PC-9 (cell line): ENCODE measurements at regions not wholly inside any gene's neighbourhood (a gene's known extent, or its start where the extent isn't known, plus 50 kb on each side); places are given as distances from the start of the nearest gene placed in this dataset.

Source experiments
- BruUV-seq: library from RNA; stranded (reverse); fragments of 400-500 nt; replicated peaks from 2 replicates; lab custom pipeline; 2021; lab: Mats Ljungman, UMichigan
- CTCF ChIA-PET: fragments of 300-600 bp; sonication (Branson Sonifier 250); formaldehyde crosslinking; loops from one replicate; lab custom pipeline; 2022; ENCODE audit warnings: antibody characterized with exemption; lab: Charles Lee
- POLR2A ChIA-PET: fragments of 300-600 bp; sonication (Branson Sonifier 250); formaldehyde crosslinking; loops from one replicate; lab custom pipeline; 2022; ENCODE audit warnings: antibody characterized with exemption; ENCODE audit not compliant: unreplicated experiment; lab: Charles Lee
- DNase-seq, 2 experiments: peaks; one replicate each; pipeline versions ENCODE4 v3.0.0 to v3.0.0-alpha.2; 2015 to 2022; ENCODE audit warnings: mixed read lengths in 1 of 2
- H2AFZ ChIP-seq: fragments of 200-600 bp; sonication (generic); 2 replicates; pipeline ENCODE4 v1.8.1; 2017; ENCODE audit warnings: antibody characterized with exemption
- H3F3A ChIP-seq: fragments of 200-600 bp; sonication (generic); 2 replicates; pipeline ENCODE4 v1.8.1; 2017; ENCODE audit warnings: antibody characterized with exemption, mild to moderate bottlenecking, low read depth; ENCODE audit not compliant: insufficient read depth
- H3K27ac ChIP-seq: fragments of 200-600 bp; sonication (generic); 2 replicates; pipeline ENCODE4 v1.6.1; 2016; ENCODE audit warnings: mixed run types
- H3K27me3 ChIP-seq: fragments of 200-600 bp; sonication (generic); 2 replicates; pipeline ENCODE4 v1.6.1; 2016; ENCODE audit warnings: low read depth, mixed run types; ENCODE audit not compliant: insufficient read depth
- H3K36me3 ChIP-seq: fragments of 200-600 bp; sonication (generic); 2 replicates; pipeline ENCODE4 v1.6.1; 2016; ENCODE audit warnings: low read depth, mixed run types
- H3K4me1 ChIP-seq: fragments of 200-600 bp; sonication (generic); replicated peaks from 2 replicates; pipeline ENCODE4 v1.6.1; 2016; ENCODE audit warnings: mixed run types; ENCODE audit not compliant: insufficient read depth
- H3K4me2 ChIP-seq: fragments of 200-600 bp; sonication (generic); 2 replicates; pipeline ENCODE4 v1.6.1; 2017; ENCODE audit warnings: mixed run types
- H3K4me3 ChIP-seq: fragments of 200-600 bp; sonication (generic); 2 replicates; pipeline ENCODE4 v1.6.1; 2016; ENCODE audit warnings: mixed run types
- H3K79me2 ChIP-seq: fragments of 200-600 bp; sonication (generic); 2 replicates; pipeline ENCODE4 v1.6.1; 2017; ENCODE audit warnings: low read depth, mixed run types
- H3K9me2 ChIP-seq: fragments of 200-600 bp; sonication (generic); 2 replicates; pipeline ENCODE4 v1.8.1; 2017; ENCODE audit warnings: mild to moderate bottlenecking; ENCODE audit not compliant: insufficient read depth
- H3K9me3 ChIP-seq: fragments of 200-600 bp; sonication (generic); 2 replicates; pipeline ENCODE4 v1.8.1; 2016; ENCODE audit warnings: low read depth; ENCODE audit not compliant: insufficient read depth
- H4K20me1 ChIP-seq: fragments of 200-600 bp; sonication (generic); 2 replicates; pipeline ENCODE4 v1.8.1; 2017; ENCODE audit not compliant: insufficient read depth
- CTCF ChIP-seq: fragments of 200-600 bp; sonication (generic); conservative IDR thresholded peaks from 2 replicates; pipeline ENCODE4 v1.6.1; 2017; ENCODE audit warnings: mixed run types, antibody characterized with exemption, mild to moderate bottlenecking, moderate library complexity
- EZH2 ChIP-seq: fragments of 200-600 bp; sonication (generic); IDR thresholded peaks from 2 replicates; pipeline ENCODE4 v1.8.0; 2017; ENCODE audit warnings: antibody characterized with exemption, low read depth
- intact Hi-C: fragments of 100-400 bp; cut with micrococcal nuclease; formaldehyde crosslinking; loops from one replicate; pipeline ENCODE4 v1.10.0; 2022; ENCODE audit not compliant: unreplicated experiment

- CTCF ChIA-PET, result no interaction called here
- POLR2A ChIA-PET, result interaction anchor here (0.6 kb wide), 1 partner anchor 251 kb away, joined by 3 read pairs; no protein-coding TSS in a partner anchor
- no peak overlapping the region for H3K4me3 ChIP-seq
- H3K9me2 ChIP-seq, result no peaks in the 10 kb centered on the region
- no peaks in the 10 kb centered on the region for H4K20me1 ChIP-seq
- no peaks in the 10 kb centered on the region for H3K9me3 ChIP-seq
- DNase-seq, result no peak
- TF ChIP-seq CTCF (no peak), EZH2 (no peak)
- no peaks in the 10 kb centered on the region for H3F3A ChIP-seq
- BruUV-seq, result no TSS peak
- no peaks in the 10 kb centered on the region for H3K27me3 ChIP-seq
- H3K36me3 ChIP-seq, result no peaks in the 10 kb centered on the region
- intact Hi-C loops, result no loop called here
- no peaks in the 10 kb centered on the region; the same call in 1 of the 2 replicates for H3K4me1 ChIP-seq
- H2AFZ ChIP-seq, result no peak overlapping the region
- no peak overlapping the region for H3K4me2 ChIP-seq
- no peak overlapping the region for H3K27ac ChIP-seq
- no peaks in the 10 kb centered on the region for H3K79me2 ChIP-seq
Observed at GRCh38 chr7:96837593-96837992, 127.9 kb upstream of the SEM1 start.

- CTCF ChIA-PET, result no interaction called here
- Histone ChIP-seq H3K9me3 (no peaks in the 10 kb centered on the region), H3K4me1 (no peaks in the 10 kb centered on the region; the same call in 1 of the 2 replicates), H3K36me3 (no peaks in the 10 kb centered on the region), H4K20me1 (no peaks in the 10 kb centered on the region), H3K9me2 (no peaks in the 10 kb centered on the region), H3K27ac (no peak overlapping the region), H3K27me3 (no peaks in the 10 kb centered on the region), H3K4me2 (no peak overlapping the region), H3K4me3 (no peak overlapping the region), H3K79me2 (no peaks in the 10 kb centered on the region), H3F3A (no peaks in the 10 kb centered on the region), H2AFZ (no peak overlapping the region)
- intact Hi-C loops, result no loop called here
- POLR2A ChIA-PET, result no interaction called here
- TF ChIP-seq CTCF (no peak), EZH2 (no peak)
- no TSS peak for BruUV-seq
- no peak for DNase-seq
Observed at GRCh38 chr7:96838481-96838880, 128.8 kb upstream of the SEM1 start.

- intact Hi-C loops, result no loop called here
- no peak overlapping the region for H3K27ac ChIP-seq
- H3F3A ChIP-seq, result no peaks in the 10 kb centered on the region
- H3K9me3 ChIP-seq, result no peaks in the 10 kb centered on the region
- no peaks in the 10 kb centered on the region for H3K36me3 ChIP-seq
- no peaks in the 10 kb centered on the region for H3K9me2 ChIP-seq
- H4K20me1 ChIP-seq, result no peaks in the 10 kb centered on the region
- no peak overlapping the region for H3K4me2 ChIP-seq
- no peaks in the 10 kb centered on the region for H3K27me3 ChIP-seq
- H2AFZ ChIP-seq, result no peak overlapping the region
- H3K79me2 ChIP-seq, result no peaks in the 10 kb centered on the region
- POLR2A ChIA-PET, result no interaction called here
- H3K4me1 ChIP-seq, result no peaks in the 10 kb centered on the region
- no peak overlapping the region for H3K4me3 ChIP-seq
- no peak for DNase-seq
- CTCF ChIA-PET, result no interaction called here
- TF ChIP-seq EZH2 (no peak), CTCF (no peak)
- BruUV-seq, result no TSS peak
Observed at GRCh38 chr7:96855139-96855538, 145.5 kb upstream of the SEM1 start.
